ENCODE measurements at regions not wholly inside any gene's neighbourhood (a gene's known extent, or its start where the extent isn't known, plus 50 kb on each side); places are given as distances from the start of the nearest gene placed in this dataset.

DNA sequence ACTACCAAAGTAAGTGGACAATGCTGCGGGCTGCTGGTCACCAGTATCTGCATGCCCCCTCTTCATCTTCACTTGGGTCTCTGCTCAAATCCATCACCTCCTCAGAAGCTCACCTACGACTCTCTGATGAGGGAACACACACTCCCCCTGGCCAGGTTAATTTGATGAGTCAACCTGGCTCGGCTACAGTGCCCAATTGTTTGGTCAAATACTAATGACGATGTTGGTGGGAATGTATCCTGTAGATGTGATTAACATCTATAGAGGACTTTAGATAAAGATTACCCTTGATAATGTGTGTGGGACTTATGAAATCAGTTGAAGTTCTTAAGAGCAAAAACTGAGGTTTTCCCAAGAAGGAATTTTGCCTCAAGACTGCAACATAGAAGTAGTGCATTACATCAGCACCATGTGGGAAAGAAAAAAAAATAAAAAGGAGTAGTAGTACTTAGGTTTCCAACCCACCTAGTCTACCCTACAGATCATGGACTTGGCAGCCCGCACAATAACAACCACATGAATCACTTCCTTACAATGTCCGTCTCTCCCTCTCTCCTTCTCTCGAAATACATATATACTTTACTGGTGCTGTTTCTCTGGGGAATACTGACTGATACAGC, 467.3 kb downstream of the DNAH5 start:
- Histone ChIP-seq H3K4me1 (no peaks in the 10 kb centered on the region), H3K4me3 (no peak overlapping the region), H3K27me3 (no peaks in the 10 kb centered on the region), H3K9me3 (no peaks in the 10 kb centered on the region), H3K36me3 (no peaks in the 10 kb centered on the region), H3K27ac (no peak overlapping the region)
- no peak for TF ChIP-seq EP300 (IDR thresholded peaks at IDR 0.05)
- TF ChIP-seq POLR2AphosphoS5 (IDR thresholded peaks at IDR 0.05) = no peak
- WGBS, 2 donors = 68 to 71% methylated on average over 7 of the region's 7 CpGs
- ATAC-seq (ENCODE audit: low FRiP score in 2 of 2) (no peak), DNase-seq (no peak)

DNA sequence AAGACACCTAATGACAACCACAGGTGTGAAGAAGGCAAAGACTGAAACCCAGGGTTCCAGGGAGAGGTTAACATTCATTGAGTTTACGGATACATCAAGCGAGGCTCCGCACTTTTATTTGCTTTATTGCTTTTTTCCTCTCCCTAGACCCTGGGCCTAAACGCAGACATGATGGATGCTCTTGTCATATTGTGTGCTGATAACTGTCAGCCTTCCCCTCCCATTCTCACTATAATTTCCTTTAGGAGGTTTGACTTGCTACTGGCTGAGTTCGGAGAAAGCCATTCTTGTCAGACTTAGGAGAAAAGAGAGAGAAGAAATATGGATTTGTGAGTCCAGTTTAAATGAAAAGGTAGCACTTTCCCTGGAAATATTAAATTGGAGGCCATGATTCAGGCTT, 471.6 kb downstream of the DNAH5 start:
- ATAC-seq (ENCODE audit: low FRiP score in 2 of 2) = no peak
- no peaks in the 10 kb centered on the region for H3K27me3 ChIP-seq

DNA sequence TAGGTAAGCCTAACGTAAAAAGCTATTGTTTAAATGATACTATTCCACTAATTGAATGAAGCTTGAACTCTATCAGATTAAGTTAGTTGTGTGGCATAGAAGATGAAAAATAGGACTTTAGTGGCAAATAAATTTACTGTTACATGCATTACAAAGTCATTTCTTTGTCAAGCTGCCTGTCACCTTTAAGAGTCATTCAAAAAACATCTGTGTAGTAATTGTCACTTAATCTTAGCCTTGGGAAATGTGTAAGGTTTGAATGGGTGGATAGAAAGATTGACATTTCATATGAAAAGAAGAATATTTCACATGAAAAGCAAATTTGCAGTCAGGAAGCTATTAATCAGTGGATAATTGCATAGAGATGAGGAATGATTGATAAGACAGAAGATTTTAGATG, 473.5 kb downstream of the DNAH5 start:
- no peak for DNase-seq
- Histone ChIP-seq H3K9me3 (no peaks in the 10 kb centered on the region), H3K36me3 (no peaks in the 10 kb centered on the region), H3K4me3 (no peak overlapping the region), H3K27me3 (no peaks in the 10 kb centered on the region), H3K4me1 (no peaks in the 10 kb centered on the region), H3K27ac (no peak overlapping the region)
- TF ChIP-seq POLR2AphosphoS5 (IDR thresholded peaks at IDR 0.05) (no peak), EP300 (IDR thresholded peaks at IDR 0.05) (no peak), POLR2A (IDR thresholded peaks at IDR 0.05) (no peak)
- TF ChIP-seq, protein P1, sequence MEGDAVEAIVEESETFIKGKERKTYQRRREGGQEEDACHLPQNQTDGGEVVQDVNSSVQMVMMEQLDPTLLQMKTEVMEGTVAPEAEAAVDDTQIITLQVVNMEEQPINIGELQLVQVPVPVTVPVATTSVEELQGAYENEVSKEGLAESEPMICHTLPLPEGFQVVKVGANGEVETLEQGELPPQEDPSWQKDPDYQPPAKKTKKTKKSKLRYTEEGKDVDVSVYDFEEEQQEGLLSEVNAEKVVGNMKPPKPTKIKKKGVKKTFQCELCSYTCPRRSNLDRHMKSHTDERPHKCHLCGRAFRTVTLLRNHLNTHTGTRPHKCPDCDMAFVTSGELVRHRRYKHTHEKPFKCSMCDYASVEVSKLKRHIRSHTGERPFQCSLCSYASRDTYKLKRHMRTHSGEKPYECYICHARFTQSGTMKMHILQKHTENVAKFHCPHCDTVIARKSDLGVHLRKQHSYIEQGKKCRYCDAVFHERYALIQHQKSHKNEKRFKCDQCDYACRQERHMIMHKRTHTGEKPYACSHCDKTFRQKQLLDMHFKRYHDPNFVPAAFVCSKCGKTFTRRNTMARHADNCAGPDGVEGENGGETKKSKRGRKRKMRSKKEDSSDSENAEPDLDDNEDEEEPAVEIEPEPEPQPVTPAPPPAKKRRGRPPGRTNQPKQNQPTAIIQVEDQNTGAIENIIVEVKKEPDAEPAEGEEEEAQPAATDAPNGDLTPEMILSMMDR (IDR thresholded peaks at IDR 0.05) = no peak
- no peak for ATAC-seq (ENCODE audit: low FRiP score in 2 of 2)
- 67 to 75% methylated on average over 1 of the region's 1 CpG for WGBS, 2 donors

More for the DNA sequence above, 471.6 kb downstream of the DNAH5 start:
- TF ChIP-seq POLR2A (IDR thresholded peaks at IDR 0.05) (no peak), EP300 (IDR thresholded peaks at IDR 0.05) (no peak), POLR2AphosphoS5 (IDR thresholded peaks at IDR 0.05) (no peak)
- Histone ChIP-seq H3K9me3 (no peaks in the 10 kb centered on the region), H3K36me3 (no peaks in the 10 kb centered on the region), H3K4me1 (no peaks in the 10 kb centered on the region), H3K4me3 (no peak overlapping the region), H3K27ac (no peak overlapping the region)
- 47 to 51% methylated on average over 5 of the region's 5 CpGs for WGBS, 2 donors
- DNase-seq = no peak

DNA sequence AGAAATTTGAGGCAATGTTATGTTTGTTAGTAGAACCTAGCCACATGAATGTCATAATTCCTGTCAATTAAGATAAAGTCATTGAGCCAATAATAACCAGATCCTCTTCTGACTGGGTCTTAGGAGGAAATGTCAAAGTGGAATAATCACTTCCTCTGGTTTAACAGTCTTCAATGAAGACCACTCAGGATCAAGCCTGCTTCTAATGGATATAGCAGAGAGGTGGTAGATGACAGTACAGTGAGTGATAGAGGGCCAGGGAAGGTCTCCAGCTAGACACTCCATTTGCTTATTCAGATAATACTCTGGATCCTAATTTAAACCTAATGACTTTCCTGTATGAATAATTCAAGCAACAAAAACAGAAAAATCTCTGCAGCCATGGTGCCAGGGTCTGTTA, 474.2 kb downstream of the DNAH5 start:
- DNase-seq (no peak), ATAC-seq (ENCODE audit: low FRiP score in 2 of 2) (no peak)
- no peaks in the 10 kb centered on the region for H3K9me3 ChIP-seq
- no peaks in the 10 kb centered on the region for H3K27me3 ChIP-seq
- H3K4me3 ChIP-seq = no peak overlapping the region
- no peaks in the 10 kb centered on the region for H3K36me3 ChIP-seq
- no peaks in the 10 kb centered on the region for H3K4me1 ChIP-seq
- no peak for TF ChIP-seq EP300 (IDR thresholded peaks at IDR 0.05)
- TF ChIP-seq POLR2A (IDR thresholded peaks at IDR 0.05) = no peak
- H3K27ac ChIP-seq = no peak overlapping the region

DNA sequence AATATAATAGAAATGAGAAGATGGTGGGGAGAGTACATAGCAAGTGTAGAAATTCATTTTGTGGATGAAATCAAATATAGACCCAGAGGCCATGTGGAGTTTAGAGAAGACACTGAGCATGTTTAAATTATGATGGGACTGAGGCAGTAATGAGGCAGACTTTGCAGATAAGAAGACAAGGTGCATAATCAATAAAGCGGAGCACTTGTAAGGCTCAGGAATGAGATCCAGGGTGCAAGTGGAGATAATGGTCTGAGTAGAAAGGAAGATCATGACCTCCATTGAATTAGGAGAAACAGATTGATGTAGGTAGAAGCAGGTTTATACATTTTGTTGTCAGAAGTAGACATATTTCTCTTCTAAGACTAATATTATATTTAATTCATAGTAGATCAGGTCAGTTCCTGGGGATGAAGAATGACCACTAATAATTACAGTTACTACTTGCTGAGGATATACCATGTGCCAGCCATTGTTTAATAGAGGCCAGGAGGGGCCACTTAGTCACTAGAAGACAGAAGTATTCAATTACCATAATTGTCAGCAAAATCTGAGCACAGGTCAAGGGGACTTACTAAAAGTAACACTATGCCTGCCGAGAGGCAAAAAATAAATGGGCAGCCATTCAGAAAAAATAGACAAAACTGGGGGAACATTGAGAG, 479.8 kb downstream of the DNAH5 start:
- WGBS, 2 donors = 78 to 88% methylated on average over 2 of the region's 2 CpGs
- H3K9me3 ChIP-seq = no peaks in the 10 kb centered on the region
- TF ChIP-seq, protein P1 (IDR thresholded peaks at IDR 0.05) = no peak
- no peak for TF ChIP-seq POLR2A (IDR thresholded peaks at IDR 0.05)
- TF ChIP-seq EP300 (IDR thresholded peaks at IDR 0.05) = no peak
- no peak for TF ChIP-seq POLR2AphosphoS5 (IDR thresholded peaks at IDR 0.05)
- no peak overlapping the region for H3K27ac ChIP-seq
- no peaks in the 10 kb centered on the region for H3K4me1 ChIP-seq
- no peak for DNase-seq
- ATAC-seq (ENCODE audit: low FRiP score in 2 of 2) = no peak
- no peaks in the 10 kb centered on the region for H3K36me3 ChIP-seq
- no peaks in the 10 kb centered on the region for H3K27me3 ChIP-seq
- no peak overlapping the region for H3K4me3 ChIP-seq

DNA sequence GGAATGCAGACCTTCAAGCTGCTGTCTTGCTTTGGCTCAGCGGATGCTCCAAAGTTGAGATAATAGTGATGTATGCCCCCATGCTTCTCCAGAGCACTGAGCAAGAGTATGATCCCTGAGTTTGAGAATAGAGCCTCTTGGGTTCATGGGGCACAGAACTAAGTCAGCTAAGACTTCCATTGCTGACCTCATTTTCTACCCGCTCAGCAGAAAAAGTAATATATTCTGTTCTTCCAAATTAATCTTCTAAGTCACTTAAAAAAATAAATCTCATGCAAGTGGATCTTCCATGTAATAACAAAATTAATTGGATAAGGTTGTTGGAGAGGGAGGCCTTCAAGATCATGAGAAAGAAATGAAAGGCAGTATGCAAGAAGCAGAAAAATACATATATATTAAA, 483.9 kb downstream of the DNAH5 start:
- 93 to 96% methylated on average over 2 of the region's 2 CpGs for WGBS, 2 donors

More for the DNA sequence above, 483.9 kb downstream of the DNAH5 start:
- Histone ChIP-seq H3K4me3 (no peak overlapping the region), H3K36me3 (no peaks in the 10 kb centered on the region), H3K27me3 (no peaks in the 10 kb centered on the region), H3K27ac (no peak overlapping the region), H3K4me1 (no peaks in the 10 kb centered on the region), H3K9me3 (no peaks in the 10 kb centered on the region)
- TF ChIP-seq EP300 (IDR thresholded peaks at IDR 0.05) (no peak), POLR2A (IDR thresholded peaks at IDR 0.05) (no peak), POLR2AphosphoS5 (IDR thresholded peaks at IDR 0.05) (no peak)
- TF ChIP-seq, protein P1 (IDR thresholded peaks at IDR 0.05) = no peak
- DNase-seq = no peak
- no peak for ATAC-seq (ENCODE audit: low FRiP score in 2 of 2)

Data from upper lobe of left lung (tissue), 6 donors.